Omental fat pad (tissue), 3 donors: ENCODE measurements at regions not wholly inside any gene's neighbourhood (a gene's known extent, or its start where the extent isn't known, plus 50 kb on each side); places are given as distances from the start of the nearest gene placed in this dataset.
"Not testable (repeated sequence)": the region's sequence is repeated elsewhere in the genome, so short reads cannot be mapped to it uniquely, and the experiment has no call there.

Source experiments
- ATAC-seq: fragments of 150-250 bp; one replicate; pipeline ENCODE4 v1.9.1; 2016; ENCODE audit warnings: mild to moderate bottlenecking, moderate library complexity; ENCODE audit not compliant: low FRiP score
- DNase-seq: peaks from one replicate; pipeline ENCODE4 v3.0.0-alpha.2; 2019; ENCODE audit warnings: low spot score
- TF ChIP-seq, protein P1 (sequence below), 3 donors: fragments of 450-650 bp; IDR thresholded peaks; one replicate each; pipeline ENCODE4 v1.5.1; 2016 to 2017; ENCODE audit warnings: antibody characterized with exemption in 3 of 3, mild to moderate bottlenecking in 3 of 3, moderate library complexity in 2 of 3

DNA sequence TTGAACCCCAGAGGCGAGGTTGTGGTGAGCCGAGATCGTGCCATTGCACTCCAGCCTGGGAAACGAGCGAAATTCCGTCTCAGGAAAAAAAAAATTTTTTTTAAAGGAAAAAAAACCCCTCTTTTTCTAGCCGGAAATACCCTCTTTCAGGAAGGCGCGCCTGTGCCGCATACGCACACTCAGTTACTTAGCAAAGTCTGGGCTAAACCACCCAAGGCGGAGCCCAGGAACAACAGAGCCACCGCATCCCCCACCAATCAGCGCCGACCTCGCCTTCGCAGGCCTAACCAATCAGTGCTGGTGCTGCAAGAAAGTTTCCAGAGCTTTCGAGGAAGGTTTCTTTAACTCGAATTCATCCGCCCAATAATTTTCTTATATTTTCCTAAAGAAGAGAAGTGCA, 510.4 kb downstream of the KCNJ18 start:
- TF ChIP-seq, protein P1, sequence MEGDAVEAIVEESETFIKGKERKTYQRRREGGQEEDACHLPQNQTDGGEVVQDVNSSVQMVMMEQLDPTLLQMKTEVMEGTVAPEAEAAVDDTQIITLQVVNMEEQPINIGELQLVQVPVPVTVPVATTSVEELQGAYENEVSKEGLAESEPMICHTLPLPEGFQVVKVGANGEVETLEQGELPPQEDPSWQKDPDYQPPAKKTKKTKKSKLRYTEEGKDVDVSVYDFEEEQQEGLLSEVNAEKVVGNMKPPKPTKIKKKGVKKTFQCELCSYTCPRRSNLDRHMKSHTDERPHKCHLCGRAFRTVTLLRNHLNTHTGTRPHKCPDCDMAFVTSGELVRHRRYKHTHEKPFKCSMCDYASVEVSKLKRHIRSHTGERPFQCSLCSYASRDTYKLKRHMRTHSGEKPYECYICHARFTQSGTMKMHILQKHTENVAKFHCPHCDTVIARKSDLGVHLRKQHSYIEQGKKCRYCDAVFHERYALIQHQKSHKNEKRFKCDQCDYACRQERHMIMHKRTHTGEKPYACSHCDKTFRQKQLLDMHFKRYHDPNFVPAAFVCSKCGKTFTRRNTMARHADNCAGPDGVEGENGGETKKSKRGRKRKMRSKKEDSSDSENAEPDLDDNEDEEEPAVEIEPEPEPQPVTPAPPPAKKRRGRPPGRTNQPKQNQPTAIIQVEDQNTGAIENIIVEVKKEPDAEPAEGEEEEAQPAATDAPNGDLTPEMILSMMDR (IDR thresholded peaks at IDR 0.05), result no peak
- DNase-seq, result no peak
- ATAC-seq, result no peak

DNA sequence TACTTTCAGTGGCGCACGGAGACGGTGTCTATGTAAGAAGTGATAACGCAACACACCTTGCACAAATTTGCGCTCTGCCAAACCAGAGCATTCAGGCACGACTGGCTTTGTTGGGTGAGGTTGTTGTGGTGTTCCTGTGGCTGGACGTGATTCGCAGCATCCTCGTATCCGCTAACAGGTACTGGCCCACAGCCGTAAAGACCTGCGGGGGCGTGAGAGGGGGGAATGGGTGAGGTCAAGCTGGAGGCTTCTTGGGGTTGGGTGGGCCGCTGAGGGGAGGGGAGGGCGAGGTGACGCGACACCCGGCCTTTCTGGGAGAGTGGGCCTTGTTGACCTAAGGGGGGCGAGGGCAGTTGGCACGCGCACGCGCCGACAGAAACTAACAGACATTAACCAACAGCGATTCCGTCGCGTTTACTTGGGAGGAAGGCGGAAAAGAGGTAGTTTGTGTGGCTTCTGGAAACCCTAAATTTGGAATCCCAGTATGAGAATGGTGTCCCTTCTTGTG, 510.9 kb downstream of the KCNJ18 start:
- DNase-seq (no peak), ATAC-seq (no peak)
- TF ChIP-seq, protein P1 (IDR thresholded peaks at IDR 0.05), result no peak

DNA sequence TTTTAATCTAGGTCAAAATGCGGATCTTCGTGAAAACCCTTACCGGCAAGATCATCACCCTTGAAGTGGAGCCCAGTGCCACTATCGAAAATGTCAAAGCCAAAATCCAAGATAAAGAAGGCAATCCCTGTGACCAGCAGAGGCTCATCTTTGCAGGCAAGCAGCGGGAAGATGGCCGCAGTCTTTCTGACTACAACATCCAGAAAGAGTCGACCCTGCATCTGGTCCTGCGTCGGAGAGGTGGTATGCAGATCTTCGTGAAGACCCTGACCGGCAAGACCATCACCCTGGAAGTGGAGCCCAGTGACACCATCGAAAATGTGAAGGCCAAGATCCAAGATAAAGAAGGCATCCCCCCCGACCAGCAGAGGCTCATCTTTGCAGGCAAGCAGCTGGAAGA, 511.8 kb downstream of the KCNJ18 start:
- not testable (repeated sequence) for ATAC-seq, DNase-seq

DNA sequence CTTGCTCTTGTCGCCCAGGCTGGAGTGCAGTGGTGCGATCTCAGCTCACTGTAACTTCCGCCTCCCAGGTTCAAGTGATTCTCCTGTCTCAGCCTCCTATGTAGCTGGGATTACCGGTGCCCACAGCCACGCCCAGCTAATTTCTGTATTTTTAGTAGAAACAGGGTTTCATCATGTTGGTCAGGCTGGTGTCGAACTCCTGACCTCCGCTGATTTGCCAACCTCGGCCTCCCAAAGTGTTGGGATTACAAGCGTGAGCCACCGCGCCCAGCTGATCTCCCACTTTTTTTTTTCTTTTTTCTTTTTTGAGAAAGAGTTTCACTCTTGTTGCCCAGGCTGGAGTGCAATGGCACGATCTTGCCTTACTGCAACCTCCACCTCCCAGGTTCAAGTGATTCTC, 517.9 kb downstream of the KCNJ18 start:
- DNase-seq, ATAC-seq: not testable (repeated sequence)

DNA sequence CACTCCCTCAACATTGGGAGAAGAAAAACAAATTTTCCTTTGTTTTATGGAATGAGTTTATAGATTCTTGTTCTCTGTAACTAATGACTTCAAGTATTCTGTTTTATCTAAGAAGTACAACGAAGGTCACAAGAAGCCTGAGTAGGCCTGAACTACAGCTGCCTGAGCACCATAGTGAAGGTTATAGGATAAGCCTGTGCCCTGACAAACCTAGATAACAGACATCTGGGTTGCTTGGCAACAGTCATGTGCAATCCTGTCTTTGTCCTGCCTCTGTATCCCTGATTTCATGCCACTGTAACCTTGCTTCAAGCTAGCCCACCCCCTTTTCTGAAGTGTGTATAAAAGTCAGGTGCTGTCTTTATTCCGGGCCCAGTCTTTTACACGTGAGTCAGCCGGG, 520.8 kb downstream of the KCNJ18 start:
- not testable (repeated sequence) for DNase-seq, ATAC-seq

DNA sequence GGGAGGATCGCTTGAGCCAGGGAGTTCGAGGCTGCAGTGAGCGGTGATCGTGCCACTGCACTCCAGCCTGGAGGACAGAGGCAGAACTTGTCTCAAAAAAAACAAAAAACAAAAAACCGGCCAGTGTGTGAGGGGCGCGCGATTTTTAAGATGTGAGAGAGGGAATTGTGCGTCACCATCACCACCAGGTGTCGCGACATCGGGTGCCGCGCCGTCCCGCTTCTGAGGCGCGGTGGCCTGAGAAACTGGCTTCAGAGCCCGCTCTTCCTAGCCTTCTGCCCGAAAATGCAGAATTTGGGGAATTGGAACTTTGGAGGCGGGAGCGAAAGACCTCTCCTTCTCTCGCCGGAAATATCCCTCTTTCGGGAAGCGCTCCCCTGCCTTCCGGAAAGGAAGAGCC, 524.8 kb downstream of the KCNJ18 start:
- TF ChIP-seq, protein P1 (IDR thresholded peaks at IDR 0.05), result no peak
- DNase-seq, result no peak
- ATAC-seq, result no peak

DNA sequence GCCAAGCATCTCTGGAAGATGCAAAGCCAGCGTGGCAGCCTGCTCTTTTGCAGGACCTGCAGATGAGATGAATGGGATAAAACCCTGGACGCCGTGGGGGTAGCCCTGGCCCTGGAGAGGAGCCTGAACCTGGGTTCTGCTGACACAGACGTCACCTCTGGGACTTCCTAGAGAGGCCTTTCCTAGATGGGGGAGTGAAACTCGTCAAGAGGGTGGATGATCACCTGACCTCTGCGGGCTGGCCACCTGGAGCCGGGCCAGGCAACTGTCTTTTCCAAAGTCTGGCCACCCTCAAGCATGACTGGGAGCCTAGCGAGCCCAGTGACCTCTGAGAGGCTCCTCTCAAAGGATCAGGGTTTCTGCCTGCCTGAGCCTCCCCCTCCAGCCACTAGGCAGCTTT, 529.0 kb downstream of the KCNJ18 start:
- ATAC-seq (no peak), DNase-seq (no peak)
- TF ChIP-seq, protein P1 (IDR thresholded peaks at IDR 0.05), result no peak

DNA sequence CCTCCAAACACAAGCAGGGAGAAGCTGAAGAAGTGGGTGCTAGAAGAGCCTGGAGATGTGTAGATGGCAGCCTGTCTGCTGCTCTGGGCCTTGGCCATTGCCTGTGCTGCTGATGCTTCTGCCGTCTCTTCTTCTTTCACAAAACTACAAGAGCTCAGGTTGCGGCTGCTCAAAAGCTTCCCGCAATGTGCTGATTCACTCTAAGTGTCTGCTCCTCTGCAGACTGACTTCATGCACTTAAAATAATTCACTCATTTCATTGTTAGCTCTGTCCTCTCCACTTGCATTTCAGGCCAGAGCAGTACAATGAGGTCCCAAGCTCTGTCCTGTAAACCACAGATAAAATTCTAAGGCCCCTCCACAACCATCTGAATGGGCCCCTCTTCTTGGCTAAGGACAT, 534.2 kb downstream of the KCNJ18 start:
- not testable (repeated sequence) for DNase-seq, ATAC-seq

DNA sequence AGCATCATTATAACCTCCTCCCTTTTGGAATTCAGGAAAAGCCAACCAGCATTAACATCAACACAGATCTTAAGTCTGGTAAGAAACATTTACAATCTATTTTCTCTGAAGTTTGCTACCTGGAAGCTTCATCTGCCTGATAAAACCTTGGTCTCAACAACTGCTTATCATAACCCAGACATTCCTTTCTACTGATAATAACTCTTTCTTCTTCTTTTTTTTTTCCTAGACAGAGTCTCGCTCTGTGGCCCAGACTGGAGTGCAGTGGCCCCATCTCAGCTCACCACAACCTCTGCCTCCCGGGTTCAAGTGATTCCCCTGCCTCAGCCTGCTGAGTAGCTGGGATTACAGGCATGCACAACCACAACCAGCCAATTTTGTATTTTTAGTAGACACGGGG, 534.6 kb downstream of the KCNJ18 start:
- not testable (repeated sequence) for DNase-seq, ATAC-seq

DNA sequence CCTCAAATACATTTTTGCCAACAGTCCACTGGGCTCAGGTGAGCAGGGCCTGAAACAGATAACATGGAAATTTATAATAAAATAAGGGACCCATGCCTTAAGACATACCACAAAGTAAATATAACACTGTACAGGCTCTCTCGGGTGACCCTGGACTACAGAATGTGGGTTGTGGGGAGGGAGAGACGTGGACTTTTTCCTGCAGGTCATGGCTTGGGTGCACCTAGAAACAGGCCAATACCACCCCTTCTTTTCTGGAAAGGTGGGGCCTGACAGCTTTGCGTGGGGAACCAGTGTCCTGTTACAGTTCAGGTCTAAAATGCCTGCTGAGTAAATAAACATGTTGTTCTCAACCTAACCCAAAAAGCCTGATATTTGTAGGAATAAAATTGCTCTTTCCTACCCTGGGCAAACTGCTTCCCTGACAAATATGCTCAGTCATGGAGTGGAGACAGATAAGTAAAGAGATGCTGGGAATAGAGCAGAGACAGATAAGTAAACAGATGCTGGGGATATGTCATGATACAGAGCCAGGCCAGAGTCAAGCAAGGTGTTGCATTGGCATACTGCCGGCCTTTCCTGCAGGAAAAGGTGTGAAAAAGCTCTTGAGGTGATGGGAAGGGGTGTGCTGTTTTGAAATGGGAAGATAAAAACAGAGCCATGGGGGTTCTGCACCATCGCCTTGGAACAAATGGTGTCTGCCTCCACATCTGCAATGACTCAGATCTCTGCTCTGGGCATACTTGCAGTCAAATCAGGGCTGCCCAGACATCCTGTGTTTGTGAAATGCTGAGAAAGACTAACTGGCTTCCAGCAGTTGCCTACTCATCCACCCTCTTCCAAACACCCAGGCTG, 535.6 kb downstream of the KCNJ18 start:
- not testable (repeated sequence) for ATAC-seq, DNase-seq

DNA sequence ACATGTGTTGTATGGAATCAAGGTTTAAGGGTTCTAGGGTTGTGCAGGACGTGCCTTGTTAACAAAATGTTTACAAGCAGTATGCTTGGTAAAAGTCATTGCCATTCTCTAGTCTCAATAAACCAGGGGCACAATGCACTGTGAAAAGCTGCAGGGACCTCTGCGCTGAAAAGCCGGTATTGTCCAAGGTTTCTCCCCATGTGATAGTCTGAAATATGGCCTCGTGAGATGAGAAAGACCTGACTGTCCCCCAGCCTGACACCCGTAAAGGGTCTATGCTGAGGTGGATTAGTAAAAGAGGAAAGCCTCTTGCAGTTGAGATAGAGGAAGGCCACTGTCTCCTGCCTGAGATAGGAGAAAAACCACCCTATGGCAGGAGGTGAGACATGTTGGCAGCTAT, 537.5 kb downstream of the KCNJ18 start:
- ATAC-seq, DNase-seq: not testable (repeated sequence)
